ENCODE measurements at regions not wholly inside any gene's neighbourhood (a gene's known extent, or its start where the extent isn't known, plus 50 kb on each side); places are given as distances from the start of the nearest gene placed in this dataset.

- no peak for TF ChIP-seq CTCF (IDR thresholded peaks at IDR 0.05)
- no peak for TF ChIP-seq EP300 (IDR thresholded peaks at IDR 0.05; ENCODE audit: low read depth)
Observed at GRCh38 chr14:22124073-22124613, 450.5 kb upstream of the OR4E1 start.
